ENCODE measurements at regions not wholly inside any gene's neighbourhood (a gene's known extent, or its start where the extent isn't known, plus 50 kb on each side); places are given as distances from the start of the nearest gene placed in this dataset.

- 58% methylated on average over 5 of the region's 5 CpGs for WGBS, 2 donors
- FAIRE-seq, result no peak
- H3K36me3 ChIP-seq, result no peaks in the 10 kb centered on the region
- no peaks in the 10 kb centered on the region for H3K9me3 ChIP-seq
- H3K4me1 ChIP-seq, result no peaks in the 10 kb centered on the region
- TF ChIP-seq, protein P1, sequence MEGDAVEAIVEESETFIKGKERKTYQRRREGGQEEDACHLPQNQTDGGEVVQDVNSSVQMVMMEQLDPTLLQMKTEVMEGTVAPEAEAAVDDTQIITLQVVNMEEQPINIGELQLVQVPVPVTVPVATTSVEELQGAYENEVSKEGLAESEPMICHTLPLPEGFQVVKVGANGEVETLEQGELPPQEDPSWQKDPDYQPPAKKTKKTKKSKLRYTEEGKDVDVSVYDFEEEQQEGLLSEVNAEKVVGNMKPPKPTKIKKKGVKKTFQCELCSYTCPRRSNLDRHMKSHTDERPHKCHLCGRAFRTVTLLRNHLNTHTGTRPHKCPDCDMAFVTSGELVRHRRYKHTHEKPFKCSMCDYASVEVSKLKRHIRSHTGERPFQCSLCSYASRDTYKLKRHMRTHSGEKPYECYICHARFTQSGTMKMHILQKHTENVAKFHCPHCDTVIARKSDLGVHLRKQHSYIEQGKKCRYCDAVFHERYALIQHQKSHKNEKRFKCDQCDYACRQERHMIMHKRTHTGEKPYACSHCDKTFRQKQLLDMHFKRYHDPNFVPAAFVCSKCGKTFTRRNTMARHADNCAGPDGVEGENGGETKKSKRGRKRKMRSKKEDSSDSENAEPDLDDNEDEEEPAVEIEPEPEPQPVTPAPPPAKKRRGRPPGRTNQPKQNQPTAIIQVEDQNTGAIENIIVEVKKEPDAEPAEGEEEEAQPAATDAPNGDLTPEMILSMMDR (IDR thresholded peaks at IDR 0.05), result no peak
- no peak for ATAC-seq
- intact Hi-C loops (cut with DNase I), result loop anchor here in 1 of 3 donors (10.0 kb wide), 1 partner anchor 61 kb away; no protein-coding TSS in a partner anchor
- no peak overlapping the region for H3K27ac ChIP-seq
- H3K4me3 ChIP-seq, result no peak overlapping the region
- DNase-seq, result no peak
- H3K27me3 ChIP-seq, result no peaks in the 10 kb centered on the region
Measured at GRCh38 chr16:6593799-6594198, 738.8 kb upstream of the RBFOX1 start.

- Histone ChIP-seq H3K4me1 (no peaks in the 10 kb centered on the region), H3K4me3 (no peak overlapping the region), H3K27me3 (peaks cover 0 to 5% (median 0%) of the 10 kb centered on the region in 4 donors), H3K36me3 (no peaks in the 10 kb centered on the region), H3K27ac (no peak overlapping the region), H3K9me3 (no peaks in the 10 kb centered on the region)
- FAIRE-seq (no peak), DNase-seq (no peak), ATAC-seq (no peak)
- intact Hi-C loops (cut with DNase I), result no loop called here
- TF ChIP-seq, protein P1 (IDR thresholded peaks at IDR 0.05), result no peak
- WGBS, 2 donors, result 48 to 52% methylated on average over 3 of the region's 3 CpGs
Measured at GRCh38 chr16:6576606-6577005, 756.0 kb upstream of the RBFOX1 start.

GRCh38 chr16:6576113-6576512, 756.5 kb upstream of the RBFOX1 start:
- intact Hi-C loops (cut with DNase I), result no loop called here
- DNase-seq (no peak), FAIRE-seq (no peak), ATAC-seq (no peak)
- no peak overlapping the region for H3K4me3 ChIP-seq
- WGBS, 2 donors, result 57 to 69% methylated on average over 10 of the region's 10 CpGs
- peaks cover 0 to 5% (median 0%) of the 10 kb centered on the region in 4 donors for H3K27me3 ChIP-seq
- no peaks in the 10 kb centered on the region for H3K9me3 ChIP-seq
- H3K27ac ChIP-seq, result no peak overlapping the region
- TF ChIP-seq, protein P1 (IDR thresholded peaks at IDR 0.05), result no peak
- no peaks in the 10 kb centered on the region for H3K36me3 ChIP-seq
- H3K4me1 ChIP-seq, result no peaks in the 10 kb centered on the region

DNA sequence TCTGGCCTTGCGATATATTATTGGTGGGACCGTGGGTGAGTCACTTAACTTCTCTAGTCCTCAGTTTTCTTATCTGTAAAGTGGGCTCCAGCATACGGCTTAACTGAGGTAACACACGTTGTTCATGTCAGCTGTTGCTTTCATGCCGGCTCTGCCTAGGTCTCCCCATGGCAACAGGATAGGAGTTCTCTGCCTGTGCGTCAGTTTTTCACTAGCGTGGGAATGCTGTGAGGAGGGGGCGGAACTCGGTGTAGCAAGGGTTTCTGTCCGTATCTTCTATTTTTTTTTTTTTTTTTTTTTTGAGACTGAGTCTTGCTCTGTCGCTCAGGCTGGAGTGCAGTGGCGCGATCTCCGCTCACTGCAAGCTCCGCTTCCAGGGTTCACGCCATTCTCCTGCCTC, 758.5 kb upstream of the RBFOX1 start:
- no peak for FAIRE-seq
- no peaks in the 10 kb centered on the region for H3K4me1 ChIP-seq
- no peak for DNase-seq
- H3K27ac ChIP-seq, result no peak overlapping the region
- H3K4me3 ChIP-seq, result no peak overlapping the region
- intact Hi-C loops (cut with DNase I), result no loop called here
- H3K9me3 ChIP-seq, result no peaks in the 10 kb centered on the region
- 71 to 77% methylated on average over 15 to 16 of the region's 16 CpGs for WGBS, 2 donors
- TF ChIP-seq, protein P1 (IDR thresholded peaks at IDR 0.05), result no peak
- no peak for ATAC-seq
- H3K36me3 ChIP-seq, result no peaks in the 10 kb centered on the region
- peaks cover 0 to 5% (median 0%) of the 10 kb centered on the region in 4 donors for H3K27me3 ChIP-seq

DNA sequence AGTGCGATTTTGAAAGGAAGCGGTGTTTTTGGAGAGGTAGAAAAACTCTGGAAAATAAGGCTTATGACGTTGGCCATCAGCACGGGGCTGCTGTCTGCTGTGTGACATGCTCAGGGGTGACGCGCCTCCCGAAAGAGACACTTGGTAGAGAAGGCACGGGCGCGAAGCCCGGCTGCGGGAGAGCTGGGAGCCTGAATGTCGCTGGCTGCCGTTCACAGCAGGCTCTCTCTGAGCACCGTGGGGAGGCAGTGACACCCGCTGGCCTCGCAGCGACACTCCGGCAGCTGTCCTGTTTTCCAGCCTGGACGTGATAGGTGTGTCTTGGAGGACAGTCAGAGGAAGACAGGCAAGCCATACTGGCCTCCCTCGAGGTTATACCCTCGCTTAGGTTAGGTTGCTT, 759.1 kb upstream of the RBFOX1 start:
- FAIRE-seq, result no peak

More for the DNA sequence above, 759.1 kb upstream of the RBFOX1 start:
- intact Hi-C loops (cut with DNase I), result no loop called here
- no peaks in the 10 kb centered on the region for H3K4me1 ChIP-seq
- peak in 2 of 4 donors; percentile 21 to 36 for ATAC-seq
- H3K27me3 ChIP-seq, result peaks cover 0 to 5% (median 0%) of the 10 kb centered on the region in 4 donors
- H3K36me3 ChIP-seq, result no peaks in the 10 kb centered on the region
- peak in 2 of 6 donors; percentile 19 to 39 for DNase-seq
- H3K4me3 ChIP-seq, result no peak overlapping the region
- H3K27ac ChIP-seq, result no peak overlapping the region
- TF ChIP-seq, protein P1 (IDR thresholded peaks at IDR 0.05), result no peak
- 10 to 12% methylated on average over 22 of the region's 22 CpGs for whole genome bisulfite sequencing, 2 donors
- H3K9me3 ChIP-seq, result no peaks in the 10 kb centered on the region
